Endothelial cell (in vitro differentiated cells): ENCODE measurements at regions not wholly inside any gene's neighbourhood (a gene's known extent, or its start where the extent isn't known, plus 50 kb on each side); places are given as distances from the start of the nearest gene placed in this dataset.
"Not testable (repeated sequence)": the region's sequence is repeated elsewhere in the genome, so short reads cannot be mapped to it uniquely, and the experiment has no call there.

ENCODE experiments used
- DNase-seq: peaks from one replicate; pipeline ENCODE4 v3.0.0; 2021; ENCODE audit warnings: low spot score
- H3K27ac Mint-ChIP-seq: one replicate; pipeline ENCODE4 v1.8.0; 2021; ENCODE audit warnings: mixed read lengths, inconsistent platforms; ENCODE audit not compliant: unreplicated experiment
- H3K27me3 Mint-ChIP-seq: one replicate; pipeline ENCODE4 v1.8.0; 2021; ENCODE audit warnings: mild to moderate bottlenecking, moderate library complexity, mixed read lengths, inconsistent platforms; ENCODE audit not compliant: unreplicated experiment
- H3K36me3 Mint-ChIP-seq: one replicate; pipeline ENCODE4 v1.8.0; 2021; ENCODE audit warnings: mild to moderate bottlenecking, low read depth, mixed read lengths, inconsistent platforms; ENCODE audit not compliant: unreplicated experiment
- H3K4me1 Mint-ChIP-seq: one replicate; pipeline ENCODE4 v1.8.0; 2021; ENCODE audit warnings: mild to moderate bottlenecking, mixed read lengths, inconsistent platforms; ENCODE audit not compliant: unreplicated experiment
- H3K4me3 Mint-ChIP-seq: one replicate; pipeline ENCODE4 v1.8.0; 2021; ENCODE audit warnings: mild to moderate bottlenecking, mixed read lengths, inconsistent platforms; ENCODE audit not compliant: unreplicated experiment
- H3K9me3 Mint-ChIP-seq: one replicate; pipeline ENCODE4 v1.8.0; 2021; ENCODE audit warnings: mixed read lengths, inconsistent platforms; ENCODE audit not compliant: unreplicated experiment
- CTCF ChIP-seq: fragments of 200-600 bp; sonication (generic); IDR thresholded peaks from one replicate; pipeline ENCODE4 v1.5.0; 2021; ENCODE audit warnings: antibody characterized with exemption; ENCODE audit not compliant: unreplicated experiment

DNA sequence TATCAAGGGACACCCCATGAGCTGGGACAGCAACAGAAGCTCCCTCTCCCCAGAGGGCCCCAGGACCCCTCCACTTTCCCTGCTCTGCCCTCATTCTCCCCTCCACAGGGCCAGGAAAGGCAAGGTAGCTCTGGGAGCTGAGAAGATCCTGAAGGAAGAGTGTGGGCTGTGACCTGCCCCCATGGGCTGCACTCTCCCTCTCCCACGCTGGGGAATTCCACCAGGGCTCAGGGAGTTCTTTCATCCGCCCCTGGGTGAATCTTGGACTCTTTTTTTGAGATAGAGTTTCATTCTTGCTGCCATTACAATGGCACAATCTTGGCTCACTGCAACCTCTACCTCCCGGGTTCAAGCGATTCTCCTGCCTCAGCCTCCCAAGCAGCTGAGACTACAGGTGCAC lies 73.8 kb downstream of the C9orf50 start:
- no peaks in the 10 kb centered on the region for H3K9me3 Mint-ChIP-seq
- peaks cover 9% of the 10 kb centered on the region for H3K27me3 Mint-ChIP-seq
- peaks cover 28% of the 10 kb centered on the region for H3K4me1 Mint-ChIP-seq
- H3K36me3 Mint-ChIP-seq = no peaks in the 10 kb centered on the region
- TF ChIP-seq CTCF = no peak
- DNase-seq = no peak
- no peak overlapping the region for H3K4me3 Mint-ChIP-seq
- H3K27ac Mint-ChIP-seq = no peak overlapping the region

DNA sequence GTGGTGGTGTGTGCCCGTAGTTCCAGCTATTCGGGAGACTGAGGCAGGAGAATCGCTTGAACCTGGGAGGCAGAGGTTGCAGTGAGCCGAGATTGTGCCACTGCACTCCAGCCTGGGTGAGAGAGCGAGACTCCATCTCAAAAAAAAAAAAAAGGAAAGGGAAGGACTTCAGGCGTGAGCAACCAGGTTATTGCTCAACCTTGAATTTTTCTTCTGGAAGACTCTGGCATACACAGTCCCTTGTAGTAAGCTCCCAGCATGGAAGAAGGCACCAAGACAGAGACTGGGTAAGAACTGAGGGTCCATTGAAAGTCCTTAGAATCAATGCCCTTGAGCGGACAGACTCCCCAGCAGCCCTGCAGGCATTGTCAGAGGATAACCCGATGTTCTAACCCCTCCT lies 75.0 kb downstream of the C9orf50 start:
- H3K36me3 Mint-ChIP-seq, H3K27me3 Mint-ChIP-seq, H3K4me3 Mint-ChIP-seq, H3K27ac Mint-ChIP-seq, DNase-seq, H3K9me3 Mint-ChIP-seq: not testable (repeated sequence)
- peaks cover 28% of the 10 kb centered on the region for H3K4me1 Mint-ChIP-seq

DNA sequence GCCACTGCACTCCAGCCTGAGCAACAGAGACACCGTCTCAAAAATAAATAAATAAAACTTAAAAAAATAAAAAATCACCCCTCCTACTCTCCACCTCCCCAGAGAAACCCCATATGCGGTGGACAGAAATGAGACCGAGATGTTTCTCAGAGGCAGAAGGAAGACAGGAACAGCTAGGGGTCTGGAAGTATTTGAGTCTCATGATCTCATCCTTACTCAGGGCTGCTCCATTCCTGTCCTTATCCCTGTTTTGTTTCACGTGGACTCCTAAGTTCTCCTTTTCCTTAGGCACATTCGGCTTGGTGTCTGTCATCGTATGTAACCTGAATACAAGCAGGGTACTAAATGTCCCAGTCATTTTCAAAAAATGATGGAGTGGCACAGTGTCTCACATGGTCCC lies 76.1 kb downstream of the C9orf50 start:
- no peak for TF ChIP-seq CTCF
- Mint-ChIP-seq H3K27me3 (peaks cover 7% of the 10 kb centered on the region), H3K36me3 (no peaks in the 10 kb centered on the region), H3K9me3 (no peaks in the 10 kb centered on the region), H3K4me3 (no peak overlapping the region), H3K4me1 (peaks cover 24% of the 10 kb centered on the region), H3K27ac (no peak overlapping the region)
- DNase-seq = no peak

DNA sequence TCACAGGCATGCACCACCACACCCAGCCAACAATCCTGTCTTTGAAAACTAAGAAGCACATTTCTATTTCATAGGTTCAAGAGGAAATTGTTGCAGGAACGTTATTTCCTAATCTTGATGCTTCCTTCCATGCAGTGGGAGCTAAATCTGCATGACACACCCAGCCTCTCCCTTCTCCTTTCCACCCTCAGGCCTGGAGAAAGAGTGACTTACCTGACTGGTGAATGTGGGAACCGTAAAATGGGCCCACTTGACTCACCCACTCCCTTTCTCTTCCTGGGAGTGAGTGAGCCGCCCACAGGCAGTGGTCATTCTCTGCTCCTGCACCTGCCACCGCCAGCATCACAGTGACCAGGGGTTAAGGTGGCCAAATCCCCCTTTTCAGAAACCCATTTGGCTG lies 78.2 kb downstream of the C9orf50 start:
- Mint-ChIP-seq H3K4me1 (peaks cover 15% of the 10 kb centered on the region), H3K4me3 (no peak overlapping the region), H3K36me3 (peaks cover 5% of the 10 kb centered on the region), H3K27ac (no peak overlapping the region), H3K27me3 (peaks cover 3% of the 10 kb centered on the region), H3K9me3 (no peaks in the 10 kb centered on the region)
- DNase-seq = no peak
- TF ChIP-seq CTCF = no peak

DNA sequence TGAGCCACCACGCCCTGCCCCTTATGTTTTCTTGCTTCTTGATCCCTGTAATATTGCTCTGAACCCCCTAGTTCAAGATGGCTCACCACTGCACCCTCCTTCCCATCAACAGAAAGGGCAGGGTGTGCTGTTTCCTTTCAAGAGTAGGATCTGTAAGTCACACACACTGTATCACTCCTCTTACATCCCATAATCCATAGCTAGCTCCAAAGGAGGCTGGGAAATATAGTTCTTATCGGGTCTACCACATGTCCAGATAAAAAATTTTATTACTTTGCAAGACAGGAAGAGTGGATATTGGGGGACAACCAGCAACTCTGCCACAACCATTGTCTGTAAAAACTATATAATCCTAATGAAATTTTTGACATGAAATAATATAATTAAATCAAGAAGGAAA lies 79.6 kb downstream of the C9orf50 start:
- no peaks in the 10 kb centered on the region for H3K9me3 Mint-ChIP-seq
- no peak overlapping the region for H3K27ac Mint-ChIP-seq
- no peak for DNase-seq
- H3K4me1 Mint-ChIP-seq = peaks cover 15% of the 10 kb centered on the region
- peaks cover 5% of the 10 kb centered on the region for H3K36me3 Mint-ChIP-seq
- peaks cover 3% of the 10 kb centered on the region for H3K27me3 Mint-ChIP-seq
- TF ChIP-seq CTCF = no peak
- H3K4me3 Mint-ChIP-seq = no peak overlapping the region

DNA sequence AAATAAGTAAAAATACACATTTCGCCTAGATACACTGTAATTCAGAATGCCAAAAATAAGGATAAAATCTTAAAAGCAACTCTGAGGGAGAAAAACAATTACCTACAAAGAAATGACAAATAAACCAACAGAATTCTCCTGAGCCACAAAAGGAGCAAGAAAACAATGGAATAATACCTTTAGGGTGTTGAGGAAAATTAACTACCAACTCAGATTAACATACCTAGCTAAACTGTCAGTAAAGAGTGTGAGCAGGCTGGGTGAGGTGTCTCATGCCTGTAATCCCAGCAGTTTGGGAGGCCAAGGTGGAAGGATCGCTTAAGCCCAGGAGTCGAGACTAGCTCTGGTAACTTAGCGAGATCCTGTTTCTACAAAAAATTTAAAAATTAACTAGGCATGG lies 81.5 kb downstream of the C9orf50 start:
- H3K9me3 Mint-ChIP-seq = no peaks in the 10 kb centered on the region
- peaks cover 9% of the 10 kb centered on the region for H3K4me1 Mint-ChIP-seq
- peaks cover 5% of the 10 kb centered on the region for H3K36me3 Mint-ChIP-seq
- H3K4me3 Mint-ChIP-seq = no peak overlapping the region
- no peak for DNase-seq
- peaks cover 3% of the 10 kb centered on the region for H3K27me3 Mint-ChIP-seq
- H3K27ac Mint-ChIP-seq = no peak overlapping the region
- no peak for TF ChIP-seq CTCF

GRCh38 chr9:129531860-129532402 lies 89.0 kb downstream of the C9orf50 start:
- H3K4me1 Mint-ChIP-seq, H3K36me3 Mint-ChIP-seq, H3K4me3 Mint-ChIP-seq, DNase-seq, H3K9me3 Mint-ChIP-seq, H3K27me3 Mint-ChIP-seq, H3K27ac Mint-ChIP-seq: not testable (repeated sequence)

- not testable (repeated sequence) for H3K27me3 Mint-ChIP-seq, H3K4me3 Mint-ChIP-seq, DNase-seq, H3K27ac Mint-ChIP-seq, H3K36me3 Mint-ChIP-seq, H3K4me1 Mint-ChIP-seq, H3K9me3 Mint-ChIP-seq
Measured at GRCh38 chr9:129527955-129528354, 92.9 kb downstream of the C9orf50 start.
